ENCODE measurements at regions not wholly inside any gene's neighbourhood (a gene's known extent, or its start where the extent isn't known, plus 50 kb on each side); places are given as distances from the start of the nearest gene placed in this dataset.
"Not testable (repeated sequence)": the region's sequence is repeated elsewhere in the genome, so short reads cannot be mapped to it uniquely, and the experiment has no call there.

GRCh38 chr5:109560554-109560953 lies 129.2 kb upstream of the MAN2A1 start:
- H3K27me3 ChIP-seq (ENCODE audit: control insufficient read depth, insufficient read depth, low read length) = no peaks in the 10 kb centered on the region
- no peak for TF ChIP-seq CTCF (IDR thresholded peaks at IDR 0.05; ENCODE audit: insufficient read depth, low read length, poor library complexity, severe bottlenecking)
- no peak overlapping the region for H3K4me3 ChIP-seq (ENCODE audit: low read depth, low read length)
- no peaks in the 10 kb centered on the region for H3K36me3 ChIP-seq (ENCODE audit: control insufficient read depth, insufficient read depth, low read length)
- no peak for DNase-seq (ENCODE audit: low read depth)

- no peaks in the 10 kb centered on the region for H3K36me3 ChIP-seq (ENCODE audit: control insufficient read depth, insufficient read depth, low read length)
- no peak for DNase-seq (ENCODE audit: low read depth)
- H3K27me3 ChIP-seq (ENCODE audit: control insufficient read depth, insufficient read depth, low read length) = no peaks in the 10 kb centered on the region
- no peak for TF ChIP-seq CTCF (IDR thresholded peaks at IDR 0.05; ENCODE audit: insufficient read depth, low read length, poor library complexity, severe bottlenecking)
- no peak overlapping the region for H3K4me3 ChIP-seq (ENCODE audit: low read depth, low read length)
Observed at GRCh38 chr5:109558952-109559351, 130.8 kb upstream of the MAN2A1 start.

GRCh38 chr5:109558364-109558763 lies 131.4 kb upstream of the MAN2A1 start:
- Histone ChIP-seq H3K36me3 (ENCODE audit: control insufficient read depth, insufficient read depth, low read length) (no peaks in the 10 kb centered on the region), H3K27me3 (ENCODE audit: control insufficient read depth, insufficient read depth, low read length) (no peaks in the 10 kb centered on the region), H3K4me3 (ENCODE audit: low read depth, low read length) (no peak overlapping the region)
- TF ChIP-seq CTCF (IDR thresholded peaks at IDR 0.05; ENCODE audit: insufficient read depth, low read length, poor library complexity, severe bottlenecking) = no peak
- no peak for DNase-seq (ENCODE audit: low read depth)

- DNase-seq (ENCODE audit: low read depth) = no peak
- Histone ChIP-seq H3K36me3 (ENCODE audit: control insufficient read depth, insufficient read depth, low read length) (no peaks in the 10 kb centered on the region), H3K4me3 (ENCODE audit: low read depth, low read length) (no peak overlapping the region), H3K27me3 (ENCODE audit: control insufficient read depth, insufficient read depth, low read length) (no peaks in the 10 kb centered on the region)
- no peak for TF ChIP-seq CTCF (IDR thresholded peaks at IDR 0.05; ENCODE audit: insufficient read depth, low read length, poor library complexity, severe bottlenecking)
Observed at GRCh38 chr5:109553846-109554245, 135.9 kb upstream of the MAN2A1 start.

GRCh38 chr5:109551234-109551633 lies 138.5 kb upstream of the MAN2A1 start:
- not testable (repeated sequence) for H3K27me3 ChIP-seq (ENCODE audit: control insufficient read depth, insufficient read depth, low read length); H3K4me3 ChIP-seq (ENCODE audit: low read depth, low read length); H3K36me3 ChIP-seq (ENCODE audit: control insufficient read depth, insufficient read depth, low read length); DNase-seq (ENCODE audit: low read depth)

- H3K4me3 ChIP-seq (ENCODE audit: low read depth, low read length) = no peak overlapping the region
- no peaks in the 10 kb centered on the region for H3K27me3 ChIP-seq (ENCODE audit: control insufficient read depth, insufficient read depth, low read length)
- TF ChIP-seq CTCF (IDR thresholded peaks at IDR 0.05; ENCODE audit: insufficient read depth, low read length, poor library complexity, severe bottlenecking) = no peak
- DNase-seq (ENCODE audit: low read depth) = no peak
- H3K36me3 ChIP-seq (ENCODE audit: control insufficient read depth, insufficient read depth, low read length) = no peaks in the 10 kb centered on the region
Observed at GRCh38 chr5:109550077-109550476, 139.7 kb upstream of the MAN2A1 start.

Measured in kidney epithelial cell (primary cell).